ENCODE measurements at regions not wholly inside any gene's neighbourhood (a gene's known extent, or its start where the extent isn't known, plus 50 kb on each side); places are given as distances from the start of the nearest gene placed in this dataset.

GRCh38 chr10:132996603-132997343, 54.4 kb upstream of the CFAP46 start:
- no peaks in the 10 kb centered on the region for H3K9me3 ChIP-seq (replicated peaks; ENCODE audit: control insufficient read depth, insufficient read depth, low read length)
- no peak for TF ChIP-seq FOS (IDR thresholded peaks at IDR 0.05; ENCODE audit: borderline replicate concordance, insufficient read depth, low read length)
- no peak for TF ChIP-seq MAX (IDR thresholded peaks at IDR 0.05; ENCODE audit: insufficient read depth, insufficient read length)
- no peak for TF ChIP-seq GATA2 (IDR thresholded peaks at IDR 0.05; ENCODE audit: insufficient read depth, insufficient read length, low read depth, low read length)
- TF ChIP-seq EZH2 (IDR thresholded peaks at IDR 0.05; ENCODE audit: borderline replicate concordance, low read depth, low read length, severe bottlenecking), result no peak
- TF ChIP-seq MYC (IDR thresholded peaks at IDR 0.05; ENCODE audit: low read depth, low read length), result no peak
- no peak for TF ChIP-seq POLR2AphosphoS5 (IDR thresholded peaks at IDR 0.05; ENCODE audit: insufficient read depth, low read depth, low read length)
- no peak for TF ChIP-seq JUN (IDR thresholded peaks at IDR 0.05; ENCODE audit: borderline replicate concordance, insufficient read depth, insufficient read length, low read depth)
- TF ChIP-seq POLR2A (IDR thresholded peaks at IDR 0.05; ENCODE audit: low read depth, low read length), result no peak
- no peak for TF ChIP-seq CTCF (IDR thresholded peaks at IDR 0.05; ENCODE audit: extremely low read depth in 1 of 2, insufficient read depth in 1 of 2, low read depth in 1 of 2, low read length in 2 of 2)
- dilution Hi-C loops (cut with MboI; ENCODE audit: extremely low pct_ligation_motif_present, low sequenced_read_pairs), result no loop called here
- H3K4me2 ChIP-seq (ENCODE audit: insufficient read depth, low read length), result no peak overlapping the region
- CTCF ChIA-PET, result no interaction called here
- H3K79me2 ChIP-seq (ENCODE audit: control insufficient read depth, insufficient read depth, low read length), result no peaks in the 10 kb centered on the region
- H3K36me3 ChIP-seq (ENCODE audit: control insufficient read depth in 2 of 2, extremely low read depth in 1 of 2, insufficient read depth in 2 of 2, low read length in 2 of 2), result no peaks in the 10 kb centered on the region
- intact Hi-C loops (cut with micrococcal nuclease), result no loop called here
- FAIRE-seq (no peak), DNase-seq (ENCODE audit: low read depth, low spot score) (no peak)
- POLR2A ChIA-PET, result no interaction called here
- H3K9ac ChIP-seq (replicated peaks; ENCODE audit: extremely low read depth, insufficient read depth, low read length), result no peak overlapping the region
- H2AFZ ChIP-seq (ENCODE audit: low read depth, low read length), result no peak overlapping the region
- no peaks in the 10 kb centered on the region for H3K27me3 ChIP-seq (ENCODE audit: control insufficient read depth in 2 of 2, insufficient read depth in 2 of 2, low read length in 2 of 2)
- no peak overlapping the region for H3K4me3 ChIP-seq (replicated peaks in 1 of 3; ENCODE audit: insufficient read depth in 1 of 3, low read depth in 1 of 3, low read length in 3 of 3)
- no TSS peak for BruUV-seq (replicated peaks)
- no peaks in the 10 kb centered on the region for H3K4me1 ChIP-seq (ENCODE audit: control insufficient read depth, extremely low read depth, insufficient read depth, low read length)
- no peaks in the 10 kb centered on the region for H4K20me1 ChIP-seq (replicated peaks; ENCODE audit: control insufficient read depth, extremely low read depth, insufficient read depth, low read length)
- no peak overlapping the region for H3K27ac ChIP-seq (ENCODE audit: insufficient read depth, low read depth, low read length)
- H3K9me1 ChIP-seq (replicated peaks; ENCODE audit: control insufficient read depth, extremely low read depth, insufficient read depth, low read length), result no peaks in the 10 kb centered on the region

All from endothelial cell of umbilical vein (primary cell).